ENCODE measurements at regions not wholly inside any gene's neighbourhood (a gene's known extent, or its start where the extent isn't known, plus 50 kb on each side); places are given as distances from the start of the nearest gene placed in this dataset.

- TF ChIP-seq, protein P1, sequence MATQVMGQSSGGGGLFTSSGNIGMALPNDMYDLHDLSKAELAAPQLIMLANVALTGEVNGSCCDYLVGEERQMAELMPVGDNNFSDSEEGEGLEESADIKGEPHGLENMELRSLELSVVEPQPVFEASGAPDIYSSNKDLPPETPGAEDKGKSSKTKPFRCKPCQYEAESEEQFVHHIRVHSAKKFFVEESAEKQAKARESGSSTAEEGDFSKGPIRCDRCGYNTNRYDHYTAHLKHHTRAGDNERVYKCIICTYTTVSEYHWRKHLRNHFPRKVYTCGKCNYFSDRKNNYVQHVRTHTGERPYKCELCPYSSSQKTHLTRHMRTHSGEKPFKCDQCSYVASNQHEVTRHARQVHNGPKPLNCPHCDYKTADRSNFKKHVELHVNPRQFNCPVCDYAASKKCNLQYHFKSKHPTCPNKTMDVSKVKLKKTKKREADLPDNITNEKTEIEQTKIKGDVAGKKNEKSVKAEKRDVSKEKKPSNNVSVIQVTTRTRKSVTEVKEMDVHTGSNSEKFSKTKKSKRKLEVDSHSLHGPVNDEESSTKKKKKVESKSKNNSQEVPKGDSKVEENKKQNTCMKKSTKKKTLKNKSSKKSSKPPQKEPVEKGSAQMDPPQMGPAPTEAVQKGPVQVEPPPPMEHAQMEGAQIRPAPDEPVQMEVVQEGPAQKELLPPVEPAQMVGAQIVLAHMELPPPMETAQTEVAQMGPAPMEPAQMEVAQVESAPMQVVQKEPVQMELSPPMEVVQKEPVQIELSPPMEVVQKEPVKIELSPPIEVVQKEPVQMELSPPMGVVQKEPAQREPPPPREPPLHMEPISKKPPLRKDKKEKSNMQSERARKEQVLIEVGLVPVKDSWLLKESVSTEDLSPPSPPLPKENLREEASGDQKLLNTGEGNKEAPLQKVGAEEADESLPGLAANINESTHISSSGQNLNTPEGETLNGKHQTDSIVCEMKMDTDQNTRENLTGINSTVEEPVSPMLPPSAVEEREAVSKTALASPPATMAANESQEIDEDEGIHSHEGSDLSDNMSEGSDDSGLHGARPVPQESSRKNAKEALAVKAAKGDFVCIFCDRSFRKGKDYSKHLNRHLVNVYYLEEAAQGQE (IDR thresholded peaks at IDR 0.05; ENCODE audit: low read depth, low read length): no peak
- no peak for TF ChIP-seq FOXJ3 (CRISPR knock-in tag; IDR thresholded peaks at IDR 0.05)
Measured at GRCh38 chrX:140354431-140355120, 150.3 kb downstream of the SOX3 start (continued).

- Histone ChIP-seq H3K36me3 (replicated peaks in 1 of 2; ENCODE audit: control insufficient read depth in 1 of 2, insufficient read depth in 2 of 2, low read length in 1 of 2) (no peaks in the 10 kb centered on the region), H3K9me3 (no peaks in the 10 kb centered on the region), H3K9me2 (no peaks in the 10 kb centered on the region), H4K20me1 (ENCODE audit: insufficient read depth) (no peaks in the 10 kb centered on the region), H3K27ac (ENCODE audit: low read depth in 2 of 2, low read length in 1 of 2) (no peak overlapping the region), H3F3A (replicated peaks; ENCODE audit: insufficient read depth) (no peaks in the 10 kb centered on the region), H2AFZ (ENCODE audit: low read depth) (no peak overlapping the region), H3K4me3 (ENCODE audit: low read depth in 2 of 2, low read length in 1 of 2) (no peak overlapping the region), H3K4me2 (no peak overlapping the region), H3K4me1 (ENCODE audit: control insufficient read depth in 1 of 2, insufficient read depth in 2 of 2, low read depth in 1 of 2, low read length in 1 of 2) (no peaks in the 10 kb centered on the region), H3K27me3 (ENCODE audit: insufficient read depth) (no peaks in the 10 kb centered on the region), H3K9ac (no peak overlapping the region), H3K79me2 (ENCODE audit: insufficient read depth) (no peaks in the 10 kb centered on the region)
- WGBS (ENCODE audit: low lambda C conversion rate): 0% methylated on average over 1 of the region's 1 CpG
- TF ChIP-seq SMC3 (IDR thresholded peaks at IDR 0.05; ENCODE audit: low read depth, low read length): no peak
- no peak for TF ChIP-seq FOXM1 (IDR thresholded peaks at IDR 0.05; ENCODE audit: low read depth)
- no peak for TF ChIP-seq MXI1 (IDR thresholded peaks at IDR 0.05; ENCODE audit: low read depth, low read length)
- TF ChIP-seq RXRA (IDR thresholded peaks at IDR 0.05; ENCODE audit: borderline replicate concordance, low read depth): no peak
- no peak for TF ChIP-seq EZH2phosphoT487 (IDR thresholded peaks at IDR 0.05; ENCODE audit: borderline replicate concordance, low read depth)
- no peak for TF ChIP-seq YY1 (IDR thresholded peaks at IDR 0.05; ENCODE audit: low read depth)
- no peak for TF ChIP-seq JUND (IDR thresholded peaks at IDR 0.05)
- TF ChIP-seq RFX5 (IDR thresholded peaks at IDR 0.05; ENCODE audit: low read length): no peak
- no peak for TF ChIP-seq MEF2A (IDR thresholded peaks at IDR 0.05; ENCODE audit: borderline replicate concordance, low read depth)
- POLR2A ChIA-PET: no interaction called here
- DNase-seq: no peak
- CTCF ChIA-PET: no interaction called here
Measured at GRCh38 chrX:140346729-140347128, 158.1 kb downstream of the SOX3 start.

- H3K9me3 ChIP-seq: no peaks in the 10 kb centered on the region
- WGBS (ENCODE audit: low lambda C conversion rate): 11% methylated on average over 5 of the region's 5 CpGs
- no peaks in the 10 kb centered on the region for H3K79me2 ChIP-seq (ENCODE audit: insufficient read depth)
- no peaks in the 10 kb centered on the region for H3F3A ChIP-seq (replicated peaks; ENCODE audit: insufficient read depth)
- DNase-seq: no peak
- no peaks in the 10 kb centered on the region for H3K9me2 ChIP-seq
- no peak overlapping the region for H3K4me3 ChIP-seq (ENCODE audit: low read depth in 2 of 2, low read length in 1 of 2)
- ChIA-PET POLR2A (no interaction called here), CTCF (no interaction called here)
- no peak overlapping the region for H3K4me2 ChIP-seq
- no peaks in the 10 kb centered on the region for H3K4me1 ChIP-seq (ENCODE audit: control insufficient read depth in 1 of 2, insufficient read depth in 2 of 2, low read depth in 1 of 2, low read length in 1 of 2)
- H4K20me1 ChIP-seq (ENCODE audit: insufficient read depth): no peaks in the 10 kb centered on the region
- no peaks in the 10 kb centered on the region for H3K36me3 ChIP-seq (replicated peaks in 1 of 2; ENCODE audit: control insufficient read depth in 1 of 2, insufficient read depth in 2 of 2, low read length in 1 of 2)
- no peak overlapping the region for H3K27ac ChIP-seq (ENCODE audit: low read depth in 2 of 2, low read length in 1 of 2)
- H2AFZ ChIP-seq (ENCODE audit: low read depth): no peak overlapping the region
- no peak overlapping the region for H3K9ac ChIP-seq
- no peaks in the 10 kb centered on the region for H3K27me3 ChIP-seq (ENCODE audit: insufficient read depth)
- TF ChIP-seq SMC3 (IDR thresholded peaks at IDR 0.05; ENCODE audit: low read depth, low read length) (no peak), MAX (IDR thresholded peaks at IDR 0.05; ENCODE audit: low read depth) (no peak), NFIC (IDR thresholded peaks at IDR 0.05; ENCODE audit: borderline replicate concordance) (no peak), ELF1 (IDR thresholded peaks at IDR 0.05) (no peak), USF1 (IDR thresholded peaks at IDR 0.05; ENCODE audit: borderline replicate concordance, low read depth) (no peak), MEF2A (IDR thresholded peaks at IDR 0.05; ENCODE audit: borderline replicate concordance, low read depth) (no peak)
- TF ChIP-seq, protein P1 (IDR thresholded peaks at IDR 0.05; ENCODE audit: low read depth, low read length): no peak
- TF ChIP-seq, protein P2, sequence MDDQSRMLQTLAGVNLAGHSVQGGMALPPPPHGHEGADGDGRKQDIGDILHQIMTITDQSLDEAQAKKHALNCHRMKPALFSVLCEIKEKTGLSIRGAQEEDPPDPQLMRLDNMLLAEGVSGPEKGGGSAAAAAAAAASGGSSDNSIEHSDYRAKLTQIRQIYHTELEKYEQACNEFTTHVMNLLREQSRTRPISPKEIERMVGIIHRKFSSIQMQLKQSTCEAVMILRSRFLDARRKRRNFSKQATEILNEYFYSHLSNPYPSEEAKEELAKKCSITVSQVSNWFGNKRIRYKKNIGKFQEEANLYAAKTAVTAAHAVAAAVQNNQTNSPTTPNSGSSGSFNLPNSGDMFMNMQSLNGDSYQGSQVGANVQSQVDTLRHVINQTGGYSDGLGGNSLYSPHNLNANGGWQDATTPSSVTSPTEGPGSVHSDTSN (IDR thresholded peaks at IDR 0.05): no peak
Measured at GRCh38 chrX:140343226-140343868, 161.5 kb downstream of the SOX3 start.

Data from SK-N-SH (cell line).